Lower leg skin (tissue), 3 donors: ENCODE measurements at regions not wholly inside any gene's neighbourhood (a gene's known extent, or its start where the extent isn't known, plus 50 kb on each side); places are given as distances from the start of the nearest gene placed in this dataset.

Experiments
- POLR2A ChIP-seq, 2 donors: fragments of 450-650 bp; IDR thresholded peaks; one replicate each; pipeline ENCODE4 v1.6.1; 2016 to 2017; ENCODE audit warnings: antibody characterized with exemption in 2 of 2, mild to moderate bottlenecking in 1 of 2, moderate library complexity in 1 of 2
- TF ChIP-seq, protein P1 (sequence below), 3 donors: fragments of 450-650 bp; IDR thresholded peaks; one replicate each; pipeline ENCODE4 v1.5.1; 2016; ENCODE audit warnings: antibody characterized with exemption in 3 of 3, mild to moderate bottlenecking in 3 of 3, moderate library complexity in 2 of 3

DNA sequence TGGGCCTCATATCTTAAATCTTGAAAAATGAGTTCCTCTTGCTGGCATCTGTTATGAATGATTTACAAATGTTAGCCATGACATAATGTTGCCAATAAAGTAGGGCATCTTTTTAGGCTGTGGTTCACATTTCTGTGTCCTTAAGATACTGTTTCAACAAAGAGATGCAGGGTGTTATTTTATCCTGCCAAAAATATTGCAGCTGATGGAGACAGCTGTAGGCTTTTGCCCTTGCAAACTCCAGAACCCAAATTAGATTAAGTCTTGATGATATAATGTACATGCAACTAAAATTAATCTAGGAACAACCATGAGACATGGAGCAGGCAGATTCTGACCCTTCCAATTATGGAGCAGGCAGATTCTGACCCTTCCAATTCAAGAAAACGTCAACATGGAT is 228.2 kb upstream of the GRIN3A start:
- TF ChIP-seq, protein P1, sequence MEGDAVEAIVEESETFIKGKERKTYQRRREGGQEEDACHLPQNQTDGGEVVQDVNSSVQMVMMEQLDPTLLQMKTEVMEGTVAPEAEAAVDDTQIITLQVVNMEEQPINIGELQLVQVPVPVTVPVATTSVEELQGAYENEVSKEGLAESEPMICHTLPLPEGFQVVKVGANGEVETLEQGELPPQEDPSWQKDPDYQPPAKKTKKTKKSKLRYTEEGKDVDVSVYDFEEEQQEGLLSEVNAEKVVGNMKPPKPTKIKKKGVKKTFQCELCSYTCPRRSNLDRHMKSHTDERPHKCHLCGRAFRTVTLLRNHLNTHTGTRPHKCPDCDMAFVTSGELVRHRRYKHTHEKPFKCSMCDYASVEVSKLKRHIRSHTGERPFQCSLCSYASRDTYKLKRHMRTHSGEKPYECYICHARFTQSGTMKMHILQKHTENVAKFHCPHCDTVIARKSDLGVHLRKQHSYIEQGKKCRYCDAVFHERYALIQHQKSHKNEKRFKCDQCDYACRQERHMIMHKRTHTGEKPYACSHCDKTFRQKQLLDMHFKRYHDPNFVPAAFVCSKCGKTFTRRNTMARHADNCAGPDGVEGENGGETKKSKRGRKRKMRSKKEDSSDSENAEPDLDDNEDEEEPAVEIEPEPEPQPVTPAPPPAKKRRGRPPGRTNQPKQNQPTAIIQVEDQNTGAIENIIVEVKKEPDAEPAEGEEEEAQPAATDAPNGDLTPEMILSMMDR (IDR thresholded peaks at IDR 0.05): no peak
- TF ChIP-seq POLR2A (IDR thresholded peaks at IDR 0.05): no peak
